RKO (cell line): ENCODE measurements at regions not wholly inside any gene's neighbourhood (a gene's known extent, or its start where the extent isn't known, plus 50 kb on each side); places are given as distances from the start of the nearest gene placed in this dataset.
A peak's percentile ranks its signal among the peaks of the same experiment; 100 is the strongest.
"Not testable (repeated sequence)": the region's sequence is repeated elsewhere in the genome, so short reads cannot be mapped to it uniquely, and the experiment has no call there.

Experiments
- DNase-seq: peaks from one replicate; pipeline ENCODE4 v3.0.0-alpha.2; 2016; ENCODE audit warnings: low spot score

DNA sequence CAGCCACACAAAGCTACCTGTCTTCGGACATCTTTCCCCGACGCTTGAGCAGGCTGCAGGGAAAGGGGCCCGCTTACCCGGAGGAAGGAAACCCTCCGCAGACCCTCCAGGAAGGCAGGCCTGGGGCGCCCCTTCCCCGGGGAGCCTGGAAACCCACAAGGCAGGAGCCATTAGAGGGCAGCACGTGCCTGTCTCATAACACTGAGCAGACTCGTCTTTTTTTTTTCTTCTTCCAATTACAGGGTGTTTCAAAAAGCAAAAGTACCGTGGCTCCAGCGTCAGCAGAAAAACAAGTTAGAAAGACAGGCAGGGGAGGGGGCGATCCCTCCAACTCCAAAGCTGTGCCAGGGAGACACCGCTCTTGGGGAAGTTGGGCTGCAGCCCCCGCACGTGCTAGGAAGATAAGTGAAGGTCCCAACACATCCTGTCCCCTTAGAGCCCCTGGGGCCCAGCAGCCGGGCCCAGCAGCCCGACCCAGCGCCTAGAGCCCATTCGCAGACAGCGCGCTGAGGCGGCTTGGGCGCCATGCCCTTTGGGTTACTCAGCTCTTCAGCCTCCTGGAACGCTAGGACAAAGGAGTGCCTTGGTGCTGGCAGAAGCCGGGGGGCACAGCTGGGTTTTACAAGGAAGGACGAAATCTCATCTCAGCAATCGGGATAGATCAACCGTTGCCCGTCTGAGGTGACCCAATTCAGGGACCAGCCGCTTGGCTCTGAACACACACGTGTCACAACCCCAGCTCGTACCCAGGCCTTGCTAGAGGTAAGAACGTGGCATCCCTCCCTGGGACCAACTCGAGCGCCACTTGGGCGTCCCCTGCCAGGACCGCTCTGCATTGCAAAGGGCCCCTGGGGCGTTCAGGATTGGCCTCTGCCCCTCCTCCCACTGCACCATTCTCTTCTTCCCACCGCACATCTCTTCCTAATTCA, 136.3 kb downstream of the LY86 start:
- DNase-seq = peak; percentile 31

DNA sequence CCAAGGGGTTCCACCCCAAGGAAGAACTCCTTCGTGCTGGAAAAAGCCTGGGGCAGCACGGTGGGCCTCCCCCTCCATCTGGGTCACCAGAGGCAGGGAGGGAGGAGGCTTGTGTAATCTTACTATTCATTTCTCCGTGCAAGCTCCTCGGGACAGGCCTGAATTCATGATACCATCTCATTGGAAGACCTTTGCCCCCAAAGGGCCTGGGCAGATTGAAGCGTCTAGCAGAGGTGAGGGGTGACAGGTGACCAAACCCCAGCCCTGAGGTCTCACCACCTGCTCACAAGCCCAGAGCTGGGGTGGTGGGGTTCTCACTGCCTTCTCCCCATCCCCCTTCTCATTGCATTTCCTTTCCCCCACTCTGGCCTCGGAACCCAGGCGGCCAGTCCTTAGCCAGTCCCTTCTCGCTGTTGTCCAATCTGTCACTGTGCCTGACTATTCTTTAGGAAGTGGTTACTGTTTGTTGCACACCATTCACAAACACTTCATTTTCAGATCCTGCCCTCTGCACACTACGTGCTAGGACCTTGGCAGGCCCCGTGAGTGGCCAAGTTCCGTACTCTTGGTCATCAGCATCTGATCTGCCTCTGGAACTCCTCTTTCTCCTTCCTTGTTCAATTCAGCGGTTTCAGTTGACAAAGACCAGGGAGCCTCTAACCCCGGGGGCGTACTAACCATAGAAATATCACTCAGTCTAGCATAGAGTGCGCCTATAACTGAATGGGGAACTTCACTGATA, 137.1 kb downstream of the LY86 start:
- no peak for DNase-seq

DNA sequence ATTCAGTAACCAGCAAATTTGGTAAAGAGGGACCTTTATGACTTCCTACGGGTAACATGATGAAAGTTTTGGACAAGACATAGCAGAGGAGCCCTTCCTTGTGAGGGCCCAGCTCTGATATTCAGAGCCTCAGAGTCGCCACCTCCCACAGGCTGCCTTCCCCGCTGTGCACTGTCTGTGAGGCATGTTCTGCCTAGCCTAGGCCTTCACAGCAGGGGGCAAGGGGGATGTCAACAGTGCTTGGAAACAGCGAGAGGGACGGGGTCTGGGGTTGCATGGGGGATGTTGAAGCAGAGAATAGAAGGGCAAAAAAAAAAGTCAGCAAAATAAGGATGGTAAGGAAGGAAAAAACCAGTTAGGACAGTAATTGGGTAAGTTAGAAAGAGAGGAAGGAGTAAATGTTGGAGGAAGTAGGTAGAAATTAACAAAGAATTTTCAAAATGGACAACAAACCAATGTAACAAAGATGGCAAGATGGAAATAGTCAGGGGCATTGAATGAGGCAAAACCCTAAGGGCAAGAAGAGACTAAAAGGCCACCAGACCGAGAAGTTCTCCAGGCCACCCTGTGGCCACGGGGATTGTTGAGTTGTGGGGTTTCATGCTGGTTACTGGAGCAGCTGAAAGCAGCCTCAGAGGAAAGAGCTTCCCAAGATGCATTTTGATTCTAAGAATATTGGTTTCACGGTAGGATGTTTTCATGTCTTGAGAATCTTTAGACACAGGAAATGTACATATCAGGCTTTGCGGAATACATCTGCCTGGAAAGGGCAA, 139.8 kb downstream of the LY86 start:
- no peak for DNase-seq

DNA sequence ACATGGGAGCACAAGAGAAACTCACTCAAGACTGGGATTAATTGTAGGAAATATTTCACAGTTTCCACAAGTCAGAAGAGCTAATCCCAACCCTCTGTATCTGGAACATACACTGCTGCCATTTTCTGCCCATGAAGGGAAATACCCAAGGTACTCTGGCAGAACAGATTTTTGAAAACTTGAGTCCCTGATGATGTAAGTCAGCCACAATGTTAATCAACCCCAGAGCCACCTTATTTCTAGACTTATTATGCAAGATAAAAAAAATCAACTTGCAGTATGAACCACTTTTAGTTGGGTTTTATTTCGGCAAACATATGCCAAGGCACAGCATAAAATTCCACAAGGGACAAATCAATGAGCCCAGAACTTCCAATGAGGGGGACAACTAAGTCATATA, 141.5 kb downstream of the LY86 start:
- no peak for DNase-seq

DNA sequence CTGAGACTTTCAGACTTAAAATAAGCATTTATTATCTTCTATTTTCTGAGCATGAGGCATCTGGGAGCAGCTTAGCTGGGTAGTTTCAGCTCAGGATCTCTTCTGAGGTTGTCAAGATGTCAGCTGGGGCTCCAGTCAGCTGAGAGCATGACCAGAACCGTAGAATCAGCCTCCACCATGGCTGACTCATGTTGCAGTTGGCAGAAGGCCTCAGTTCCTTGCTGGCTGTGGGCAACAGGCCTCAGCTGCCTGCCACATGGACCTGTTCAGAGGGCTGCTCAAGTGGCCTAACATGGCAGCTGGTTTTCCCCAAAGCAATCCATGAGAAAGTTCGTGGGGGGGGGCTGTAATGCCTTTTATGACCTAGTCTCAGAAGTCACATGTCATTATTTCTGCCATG, 142.3 kb downstream of the LY86 start:
- DNase-seq = peak; percentile 49

DNA sequence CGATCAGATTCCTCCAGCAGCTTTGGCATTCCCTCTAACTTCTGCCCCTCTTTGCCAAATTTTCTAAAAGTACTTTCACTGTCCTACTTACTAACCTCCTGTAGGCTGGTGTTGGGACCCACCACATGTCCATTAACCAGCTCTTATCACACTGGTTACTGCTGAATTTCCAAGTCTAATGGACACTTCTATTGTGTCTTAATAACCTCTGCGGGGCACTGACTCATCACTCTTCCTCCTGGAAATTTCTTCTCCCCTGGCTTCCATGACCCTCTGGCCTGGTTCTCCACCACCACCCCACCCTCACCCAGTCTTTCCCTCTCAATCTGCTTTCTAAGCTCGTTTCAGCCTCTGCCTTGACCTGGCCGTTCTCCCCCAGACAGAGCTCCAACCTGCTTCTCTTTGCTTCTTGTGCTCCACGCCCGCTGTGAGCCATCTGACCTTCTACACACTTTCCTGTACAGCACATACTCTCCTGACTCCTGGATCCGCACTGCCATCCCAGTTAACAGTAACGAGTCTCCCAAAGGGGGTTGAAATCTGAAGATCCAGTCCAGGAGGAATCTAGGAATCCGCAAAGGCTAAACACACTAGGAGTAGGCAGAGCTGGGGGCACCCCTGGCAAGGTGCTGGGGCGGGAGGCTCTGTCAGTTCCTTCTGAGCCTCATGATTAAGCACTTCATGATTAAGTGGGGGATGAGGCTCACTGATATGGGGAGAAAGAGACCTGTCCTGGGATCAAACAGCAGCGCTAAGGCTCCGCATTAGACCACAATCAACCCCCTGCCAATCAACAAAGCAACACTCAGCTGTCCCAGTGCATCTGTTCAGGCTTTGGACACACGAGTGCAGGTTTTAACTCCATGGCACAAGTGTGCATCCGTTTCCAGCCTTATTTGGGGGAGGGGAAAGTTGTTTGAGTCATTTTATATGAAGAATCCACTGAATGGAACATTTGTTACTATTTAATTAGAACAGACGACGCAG, 146.3 kb downstream of the LY86 start:
- no peak for DNase-seq

DNA sequence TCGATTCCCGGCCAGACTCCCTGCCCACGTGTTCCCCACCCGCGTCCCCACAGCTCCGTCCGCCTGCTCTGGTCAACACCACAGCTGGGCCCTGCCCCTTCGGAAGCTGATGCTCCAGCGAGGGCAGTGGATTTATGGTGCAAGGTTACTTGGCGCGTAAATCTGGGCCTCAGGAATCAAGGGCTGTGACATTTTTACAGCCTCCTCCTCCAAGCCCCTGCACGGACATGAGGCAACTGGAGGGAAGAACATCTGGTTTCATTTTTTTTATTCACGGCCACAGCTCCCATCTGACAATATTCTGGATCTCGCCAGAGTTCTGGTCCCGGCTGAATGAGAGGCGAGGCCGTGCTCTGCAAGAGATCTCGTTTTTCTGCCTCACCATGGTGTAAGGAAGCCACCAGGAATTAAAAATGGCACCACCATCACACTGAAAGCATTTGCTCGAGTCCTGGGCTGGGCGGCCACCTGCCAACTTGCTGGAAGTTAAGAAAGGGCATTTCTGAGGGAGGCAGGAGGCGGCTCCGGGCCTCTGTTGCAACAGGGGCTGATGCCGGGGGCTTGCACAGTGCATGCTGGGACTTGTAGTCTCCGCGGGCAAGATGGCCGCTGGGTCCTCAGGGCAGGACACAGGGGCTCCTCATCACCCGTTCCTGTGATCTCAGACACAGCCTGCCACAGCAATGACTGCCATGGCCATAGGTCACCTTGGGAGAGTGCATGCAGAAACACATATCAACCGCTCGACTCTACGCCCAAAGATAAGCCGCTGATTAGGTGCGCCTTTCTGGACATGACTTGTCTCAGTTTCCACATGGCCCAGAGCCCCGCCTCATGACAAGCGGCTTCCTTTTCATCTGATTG, 148.5 kb downstream of the LY86 start:
- DNase-seq = no peak

DNA sequence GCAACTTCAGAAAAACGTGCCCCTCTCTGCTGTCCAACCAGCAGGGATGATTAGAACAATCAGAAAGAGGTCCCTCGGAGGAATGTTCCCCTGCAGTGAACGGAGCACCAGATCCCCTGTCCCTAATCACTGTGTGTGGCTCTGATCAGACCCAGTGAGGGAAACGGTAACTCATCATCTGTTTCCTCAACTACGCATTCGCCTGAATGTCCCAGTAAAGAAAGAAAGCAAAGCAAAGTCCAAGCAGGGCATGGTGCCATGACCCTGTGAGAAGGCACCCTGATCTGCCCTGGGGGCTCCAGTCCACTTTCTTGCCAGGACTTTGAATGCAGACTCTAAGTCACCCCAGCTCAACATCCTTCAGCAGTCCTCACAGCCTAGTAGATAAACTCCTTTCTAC, 149.2 kb downstream of the LY86 start:
- no peak for DNase-seq

DNA sequence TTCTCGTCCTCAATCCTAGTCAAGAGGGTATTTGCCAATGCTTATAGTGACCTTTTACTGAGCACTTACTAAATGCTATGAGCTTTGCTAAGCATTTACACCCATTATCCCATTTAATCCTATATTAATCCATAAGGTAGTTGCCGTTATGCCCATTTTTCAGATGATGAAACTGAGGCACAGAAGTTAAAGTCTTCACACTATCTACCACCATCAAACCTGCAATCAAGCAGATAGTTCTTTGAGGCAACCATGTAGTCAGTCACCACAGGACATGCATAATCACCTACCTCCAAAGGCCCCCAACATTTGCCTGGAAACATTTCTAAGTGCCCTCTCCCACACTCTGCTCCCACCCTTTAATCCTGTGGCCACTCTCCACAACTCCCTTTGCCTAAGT, 149.6 kb downstream of the LY86 start:
- no peak for DNase-seq

DNA sequence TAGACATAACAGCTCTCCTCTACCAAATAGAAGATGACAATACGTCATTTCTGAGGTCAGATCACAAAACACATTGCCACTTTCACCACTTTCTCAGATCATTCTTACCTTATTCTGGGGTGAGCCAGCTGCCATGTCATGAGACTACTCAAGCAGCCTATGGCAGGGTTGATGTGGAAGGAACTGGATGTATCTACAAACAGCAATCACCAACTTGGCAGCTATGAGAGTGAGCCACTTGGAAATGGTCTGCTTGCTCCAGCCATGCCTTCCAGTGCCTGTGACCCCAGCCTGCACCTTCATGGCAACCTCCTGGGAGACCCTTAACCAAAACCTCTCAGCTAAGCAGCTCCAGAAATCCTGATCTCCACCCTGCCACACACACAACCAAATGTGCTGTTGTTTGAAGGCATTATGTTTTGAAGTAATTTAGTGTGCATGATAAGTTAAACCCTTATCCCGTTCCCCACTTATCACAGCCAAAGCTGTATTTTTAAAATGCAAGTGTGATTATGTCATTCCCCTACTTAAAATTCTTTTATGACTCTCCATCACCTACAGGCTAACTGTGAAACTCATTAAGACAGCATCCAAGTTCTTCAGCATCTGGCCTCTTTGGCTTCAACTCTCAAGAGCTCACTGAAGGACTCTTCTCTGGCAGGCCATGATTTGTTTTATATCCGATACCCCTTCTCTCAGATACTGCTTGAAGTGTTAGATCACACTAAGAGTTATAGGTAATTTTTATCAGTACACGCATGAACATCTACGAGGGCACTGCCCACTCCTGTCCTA, 150.6 kb downstream of the LY86 start:
- DNase-seq = no peak

DNA sequence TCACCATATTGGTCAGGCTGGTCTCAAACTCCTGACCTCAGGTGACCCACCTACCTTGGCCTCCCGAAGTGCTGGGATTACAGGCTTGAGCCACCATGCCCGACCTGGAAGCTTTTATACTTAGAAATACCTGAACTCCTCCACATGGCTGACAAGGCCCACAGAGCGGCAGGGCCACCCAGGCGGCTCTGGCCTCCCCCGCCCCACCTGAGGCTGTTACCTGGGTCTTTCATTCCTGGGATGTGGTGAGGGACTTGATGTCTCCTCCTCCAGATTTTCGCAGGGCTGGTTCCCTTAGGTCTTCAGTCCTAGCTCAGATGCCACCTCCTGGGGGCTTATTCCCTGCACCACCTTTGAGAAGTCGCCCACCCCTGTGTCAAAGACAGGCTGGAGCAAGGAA, 152.1 kb downstream of the LY86 start:
- no peak for DNase-seq

DNA sequence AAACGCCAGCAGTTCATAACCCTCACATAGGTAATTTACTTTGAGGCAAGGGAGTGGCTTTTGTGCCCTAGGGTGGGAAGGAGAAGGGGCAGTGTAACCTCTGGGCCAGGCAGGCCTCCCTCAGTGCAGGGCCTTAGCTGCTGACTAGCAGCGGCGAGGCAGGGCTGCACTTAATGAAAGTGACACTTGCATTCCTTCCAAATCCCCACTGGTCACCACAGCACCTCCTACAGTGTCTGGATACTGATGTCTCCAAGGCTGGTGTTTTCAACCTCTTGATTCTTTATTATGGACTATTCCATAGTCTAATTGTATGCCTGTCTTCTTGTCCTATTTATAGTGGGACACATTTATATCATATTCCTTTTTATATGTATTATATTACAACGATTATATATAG, 152.7 kb downstream of the LY86 start:
- DNase-seq = peak; percentile 4

DNA sequence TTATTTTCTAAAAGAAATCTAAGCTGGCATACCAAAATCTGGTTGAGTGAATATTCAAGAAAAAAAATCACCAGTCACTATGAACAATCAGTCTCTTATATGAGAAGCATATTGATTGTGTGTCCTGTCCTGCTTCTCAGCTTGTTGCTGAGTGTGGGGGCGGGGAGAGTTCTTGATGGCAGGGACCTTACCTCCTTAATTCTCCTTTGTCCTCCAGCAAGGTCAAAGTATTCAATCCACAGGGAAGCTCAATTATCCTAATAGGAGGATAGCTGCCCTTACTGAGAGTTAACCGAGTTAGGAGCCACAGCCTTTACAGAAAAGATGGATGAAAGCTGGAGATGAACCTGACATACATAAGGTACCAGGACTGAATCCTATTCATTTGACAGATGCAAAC, 154.0 kb downstream of the LY86 start:
- no peak for DNase-seq

DNA sequence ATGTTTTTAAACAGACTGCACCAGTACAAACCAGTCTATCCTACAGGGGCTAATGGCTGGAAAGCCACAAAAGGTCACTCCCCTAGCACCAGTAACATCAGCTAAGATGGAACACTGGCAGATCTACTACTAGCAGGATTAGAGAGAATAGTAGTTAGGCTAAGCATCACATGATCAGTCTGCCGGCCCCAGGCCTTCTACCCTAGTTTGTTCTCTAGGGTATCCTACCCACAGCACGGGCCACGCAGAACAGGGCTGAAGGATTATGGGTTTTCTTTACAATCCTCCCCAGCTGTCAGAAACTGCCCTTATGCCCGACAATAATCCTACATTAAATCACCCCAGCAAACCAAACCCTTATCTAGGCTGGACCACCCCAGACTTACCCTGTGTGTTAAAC, 156.0 kb downstream of the LY86 start:
- DNase-seq = no peak

DNA sequence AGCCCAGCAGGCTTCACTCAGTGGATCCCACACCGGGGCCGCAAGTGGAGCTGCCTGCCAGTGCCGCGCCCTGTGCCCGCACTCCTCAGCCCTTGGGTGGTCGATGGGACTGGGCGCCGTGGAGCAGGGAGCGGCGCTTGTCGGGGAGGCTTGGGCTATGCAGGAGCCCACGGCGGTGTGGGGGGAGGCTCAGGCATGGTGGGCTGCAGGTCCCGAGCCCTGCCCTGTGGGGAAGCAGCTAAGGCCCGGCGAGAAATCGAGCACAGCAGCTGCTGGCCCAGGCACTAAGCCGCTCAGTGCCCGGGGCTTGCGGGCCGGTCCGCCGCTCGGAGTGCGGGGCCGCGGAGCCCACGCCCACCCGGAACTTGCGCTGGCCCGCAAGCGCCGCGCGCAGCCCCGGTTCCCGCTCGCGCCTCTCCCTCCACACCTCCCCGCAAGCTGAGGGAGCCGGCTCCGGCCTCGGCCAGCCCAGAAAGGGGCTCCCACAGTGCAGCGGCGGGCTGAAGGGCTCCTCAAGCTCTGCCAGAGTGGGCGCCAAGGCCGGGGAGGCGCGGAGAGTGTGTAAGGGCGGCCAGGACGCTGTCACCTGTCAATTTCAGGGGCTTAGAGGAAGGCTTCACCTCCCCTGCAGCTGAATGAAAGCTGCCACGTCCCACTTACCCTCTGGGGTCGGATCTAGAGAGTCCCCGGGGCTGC, 157.3 kb downstream of the LY86 start:
- DNase-seq = not testable (repeated sequence)

DNA sequence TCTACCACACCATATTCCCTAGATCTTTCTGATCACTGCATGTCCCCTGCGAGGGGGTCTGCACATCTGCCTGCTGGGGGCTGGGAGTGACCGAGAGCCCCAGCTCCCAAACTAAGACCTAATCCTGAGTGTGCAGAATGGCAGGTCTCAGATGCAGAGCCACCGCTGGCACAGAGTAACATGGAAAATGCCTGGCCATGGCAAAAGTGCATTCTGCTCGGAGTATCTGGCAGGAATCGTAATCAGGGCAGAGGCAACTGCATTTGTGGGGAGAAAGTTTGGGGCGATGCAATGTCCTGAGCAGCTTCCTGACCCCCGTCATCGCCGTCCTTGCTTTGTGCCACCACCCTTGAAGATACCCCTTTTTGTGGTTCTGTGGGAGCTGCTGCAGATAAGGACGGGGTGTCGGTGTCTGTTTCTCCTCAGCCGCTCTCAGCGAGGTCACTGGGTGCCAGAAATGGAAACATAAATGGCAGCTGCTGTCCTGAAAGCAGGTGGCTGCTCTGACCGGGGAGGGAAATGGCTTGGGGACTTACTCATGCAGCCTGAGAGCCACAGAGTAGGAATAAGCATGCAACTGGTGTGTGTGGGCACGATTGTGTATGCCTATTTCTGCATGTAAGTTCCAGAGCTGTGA, 157.9 kb downstream of the LY86 start:
- no peak for DNase-seq

DNA sequence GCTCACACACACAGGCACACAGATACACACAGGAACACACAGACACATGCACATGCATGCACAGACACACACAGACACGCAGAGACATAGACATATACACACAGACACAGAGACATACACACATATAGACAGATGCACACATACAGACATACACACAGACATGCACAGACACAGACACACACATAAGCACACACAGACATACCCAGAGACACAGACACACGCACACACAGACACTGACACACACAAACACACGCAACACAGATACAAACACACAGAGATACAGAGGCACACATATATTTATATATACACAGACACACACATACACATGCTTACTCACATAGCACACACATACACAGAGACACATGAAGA, 158.4 kb downstream of the LY86 start:
- DNase-seq = no peak

DNA sequence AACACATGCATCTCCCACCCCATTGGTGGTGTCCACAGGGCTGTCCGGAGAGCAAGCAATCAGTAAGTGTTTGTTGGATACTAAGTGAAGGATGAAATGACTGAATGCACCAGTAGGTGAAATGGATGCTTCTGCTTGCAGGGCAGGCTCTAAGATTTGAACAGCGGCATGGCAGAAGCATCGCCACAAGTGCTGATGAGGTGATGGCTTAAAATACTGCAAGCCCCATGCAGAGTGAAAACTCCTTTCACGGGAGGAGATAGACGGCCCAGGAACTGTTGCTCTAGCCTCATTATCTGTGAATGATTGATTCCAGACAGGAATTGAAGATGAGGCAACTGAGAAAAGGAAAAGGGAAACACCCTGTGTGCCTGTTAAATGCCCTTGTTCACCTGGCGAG, 158.9 kb downstream of the LY86 start:
- no peak for DNase-seq

DNA sequence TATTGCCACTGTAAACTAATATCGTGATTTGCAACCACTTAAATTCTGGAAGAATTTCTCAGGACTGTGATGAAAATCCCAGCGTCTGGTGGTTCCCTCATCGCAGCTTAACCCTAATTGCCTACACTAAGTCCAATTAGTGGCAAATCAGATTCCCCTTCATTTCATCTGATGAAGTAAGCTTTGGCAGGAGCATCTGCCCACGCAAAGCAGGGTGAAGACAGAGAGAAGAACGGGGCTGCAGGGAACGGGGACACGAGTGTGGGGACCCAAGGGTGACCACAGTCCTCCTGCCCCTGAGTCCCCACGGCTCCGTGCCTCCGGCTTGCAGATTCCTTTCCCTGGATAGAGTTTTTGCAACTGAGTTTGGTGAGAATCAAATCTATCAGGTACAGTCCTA, 159.5 kb downstream of the LY86 start:
- DNase-seq = no peak
